ENCODE measurements at regions not wholly inside any gene's neighbourhood (a gene's known extent, or its start where the extent isn't known, plus 50 kb on each side); places are given as distances from the start of the nearest gene placed in this dataset.

DNA sequence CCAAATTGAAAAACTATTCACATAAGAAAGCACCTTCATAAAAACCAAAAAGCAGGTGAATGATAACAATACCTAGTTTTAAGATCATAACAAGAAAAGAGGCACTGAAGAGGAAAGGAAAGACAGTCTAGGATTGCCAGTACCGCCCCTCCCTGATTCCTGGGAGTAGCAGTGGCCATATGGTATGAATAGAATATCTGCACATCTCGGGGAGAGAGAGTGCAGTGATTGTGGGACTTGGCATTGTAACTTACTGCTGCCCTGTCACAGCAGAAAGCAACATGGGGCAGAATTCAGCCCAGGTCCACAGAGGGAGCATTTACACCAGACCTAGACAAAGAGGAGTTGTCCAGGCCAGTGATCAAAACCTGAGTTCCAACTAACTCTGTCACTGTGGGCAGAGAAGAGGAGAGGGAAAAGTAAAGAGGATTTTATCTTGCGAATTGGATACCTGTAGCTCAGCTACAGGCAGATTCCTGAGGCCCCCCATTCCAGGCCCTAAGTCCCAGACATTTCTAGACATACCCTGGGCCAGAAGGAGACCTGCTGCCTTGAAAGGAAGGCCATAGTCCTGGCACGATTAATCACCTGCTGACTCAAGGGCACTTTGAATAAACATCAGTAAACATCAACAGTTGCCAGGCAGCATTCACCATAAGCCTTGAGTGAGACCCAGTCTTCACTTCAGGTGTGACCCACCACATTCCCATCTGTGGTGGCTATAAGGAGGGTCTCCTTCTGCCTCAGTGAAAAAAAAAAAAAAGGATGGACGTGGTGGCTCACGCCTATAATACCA, 397.5 kb downstream of the TGFB2 start:
- no peak overlapping the region for H3K4me2 ChIP-seq (ENCODE audit: low read length)
- H3K36me3 ChIP-seq (ENCODE audit: control insufficient read depth in 1 of 2, insufficient read depth in 2 of 2, low read length in 2 of 2), result no peaks in the 10 kb centered on the region
- ChIA-PET POLR2A (no interaction called here), RAD21 (ENCODE audit: low non-redundant PET in 1 of 2, low total read pairs in 2 of 2, uncharacterized antibody in 2 of 2, unreplicated experiment in 2 of 2) (no interaction called here), CTCF (no interaction called here)
- no peaks in the 10 kb centered on the region for H3K79me2 ChIP-seq (ENCODE audit: insufficient read depth, low read length)
- intact Hi-C loops (cut with micrococcal nuclease), result no loop called here
- H3K9me2 ChIP-seq (ENCODE audit: insufficient read depth), result no peaks in the 10 kb centered on the region
- H3K27me3 ChIP-seq (ENCODE audit: insufficient read depth, low read length), result no peaks in the 10 kb centered on the region
- no peak for DNase-seq (ENCODE audit: low read depth, low spot score)
- no peak for ATAC-seq
- no peaks in the 10 kb centered on the region for H3K4me1 ChIP-seq (ENCODE audit: control insufficient read depth in 1 of 2, insufficient read depth in 2 of 2, low read length in 2 of 2)
- BruUV-seq (replicated peaks), result no TSS peak
- no peaks in the 10 kb centered on the region for H4K20me1 ChIP-seq (ENCODE audit: insufficient read depth)
- H3K4me3 ChIP-seq (replicated peaks in 1 of 2; ENCODE audit: low read depth in 1 of 2, low read length in 2 of 2), result no peak overlapping the region
- no peak for TF ChIP-seq EZH2 (IDR thresholded peaks at IDR 0.05)
- TF ChIP-seq ATF3 (IDR thresholded peaks at IDR 0.05), result no peak
- TF ChIP-seq, protein P1, sequence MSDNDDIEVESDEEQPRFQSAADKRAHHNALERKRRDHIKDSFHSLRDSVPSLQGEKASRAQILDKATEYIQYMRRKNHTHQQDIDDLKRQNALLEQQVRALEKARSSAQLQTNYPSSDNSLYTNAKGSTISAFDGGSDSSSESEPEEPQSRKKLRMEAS (IDR thresholded peaks at IDR 0.05), result no peak
- TF ChIP-seq SRF (IDR thresholded peaks at IDR 0.05; ENCODE audit: low read depth), result no peak
- no peak for TF ChIP-seq EGR1 (IDR thresholded peaks at IDR 0.05; ENCODE audit: low read depth)
- no peak for TF ChIP-seq FOSL1 (IDR thresholded peaks at IDR 0.05; ENCODE audit: low read depth)
- no peak for TF ChIP-seq ZBTB33 (IDR thresholded peaks at IDR 0.05; ENCODE audit: extremely low read depth, insufficient replicate concordance, low read length)
- no peak overlapping the region for H3K9ac ChIP-seq (ENCODE audit: low read length)
- H3K9me3 ChIP-seq (ENCODE audit: control insufficient read depth in 1 of 2, insufficient read depth in 1 of 2, low read depth in 1 of 2, low read length in 2 of 2), result no peaks in the 10 kb centered on the region
- no peak overlapping the region for H2AFZ ChIP-seq (ENCODE audit: low read depth, low read length, poor library complexity, severe bottlenecking)
- no peak overlapping the region for H3K27ac ChIP-seq (ENCODE audit: low read depth, low read length)
